SK-N-SH treated with all-trans-retinoic acid at 6 μM for 48 hours (cell line): ENCODE measurements at regions not wholly inside any gene's neighbourhood (a gene's known extent, or its start where the extent isn't known, plus 50 kb on each side); places are given as distances from the start of the nearest gene placed in this dataset.

Experiments used
- ATAC-seq: fragments of 200-7000 bp; cut with Tn5 transposase; 3 replicates; pipeline ENCODE4 v1.9.1; 2020; ENCODE audit warnings: mild to moderate bottlenecking, moderate library complexity
- ARNTL ChIP-seq: fragments of 450-650 bp; formaldehyde crosslinking; IDR thresholded peaks from 2 replicates; pipeline ENCODE4 v1.5.0; 2020; ENCODE audit warnings: low read depth, mild to moderate bottlenecking, moderate library complexity, borderline replicate concordance
- CSRNP3 ChIP-seq: fragments of 250-450 bp; sonication (Bioruptor Pico); IDR thresholded peaks from 2 replicates; pipeline ENCODE4 v1.5.1; 2021; ENCODE audit warnings: mild to moderate bottlenecking, moderate library complexity
- ESRRG ChIP-seq: fragments of 250-450 bp; sonication (Bioruptor Pico); IDR thresholded peaks from 2 replicates; pipeline ENCODE4 v1.6.1; 2021; ENCODE audit warnings: mild to moderate bottlenecking
- GLIS3 ChIP-seq: fragments of 250-450 bp; sonication (Bioruptor Pico); IDR thresholded peaks from 2 replicates; pipeline ENCODE4 v1.5.0; 2020; ENCODE audit warnings: mild to moderate bottlenecking, moderate library complexity
- ISL1 ChIP-seq: fragments of 250-450 bp; sonication (Bioruptor Pico); IDR thresholded peaks from 2 replicates; pipeline ENCODE4 v2.1.2; 2022; ENCODE audit warnings: mild to moderate bottlenecking, moderate library complexity
- OSR1 ChIP-seq: fragments of 250-450 bp; sonication (Bioruptor Pico); IDR thresholded peaks from 2 replicates; pipeline ENCODE4 v1.8.0; 2022; ENCODE audit warnings: moderate library complexity, mild to moderate bottlenecking, inconsistent platforms
- RARB ChIP-seq: fragments of 250-450 bp; sonication (Bioruptor Pico); IDR thresholded peaks from 2 replicates; pipeline ENCODE4 v1.8.0; 2021; ENCODE audit warnings: mild to moderate bottlenecking, moderate library complexity
- SNAI2 ChIP-seq: fragments of 250-450 bp; sonication (Bioruptor Pico); IDR thresholded peaks from 2 replicates; pipeline ENCODE4 v1.5.0; 2020; ENCODE audit warnings: mild to moderate bottlenecking, moderate library complexity
- TOX ChIP-seq: fragments of 250-450 bp; sonication (Bioruptor Pico); IDR thresholded peaks from 2 replicates; pipeline ENCODE4 v1.8.0; 2021; ENCODE audit warnings: mild to moderate bottlenecking, moderate library complexity, borderline replicate concordance
- TSHZ2 ChIP-seq: fragments of 250-450 bp; sonication (Bioruptor Pico); IDR thresholded peaks from 2 replicates; pipeline ENCODE4 v1.5.0; 2020; ENCODE audit warnings: mild to moderate bottlenecking, moderate library complexity
- ZC3H10 ChIP-seq: fragments of 250-450 bp; sonication (Bioruptor Pico); IDR thresholded peaks from 2 replicates; pipeline ENCODE4 v1.5.1; 2021; ENCODE audit warnings: mild to moderate bottlenecking, moderate library complexity
- ZFP30 ChIP-seq: fragments of 450-650 bp; formaldehyde crosslinking; IDR thresholded peaks from 2 replicates; pipeline ENCODE4 v1.5.0; 2022; ENCODE audit warnings: mild to moderate bottlenecking, moderate library complexity
- ZNF565 ChIP-seq: fragments of 450-650 bp; formaldehyde crosslinking; conservative IDR thresholded peaks from 2 replicates; pipeline ENCODE4 v1.5.0; 2020; ENCODE audit warnings: low read depth, mild to moderate bottlenecking, moderate library complexity
- ZNF8 ChIP-seq: fragments of 450-650 bp; formaldehyde crosslinking; IDR thresholded peaks from 2 replicates; pipeline ENCODE4 v1.5.0; 2020; ENCODE audit warnings: mild to moderate bottlenecking, moderate library complexity
- TF ChIP-seq, protein P1 (sequence below): fragments of 250-450 bp; sonication (Bioruptor Pico); IDR thresholded peaks from 2 replicates; pipeline ENCODE4 v1.8.0; 2020; ENCODE audit warnings: mild to moderate bottlenecking, moderate library complexity, borderline replicate concordance
- TF ChIP-seq, protein P2 (sequence below): fragments of 250-450 bp; sonication (Bioruptor Pico); IDR thresholded peaks from 2 replicates; pipeline ENCODE4 v1.5.1; 2020; ENCODE audit warnings: low read depth, mild to moderate bottlenecking, moderate library complexity

GRCh38 chr18:39030124-39030655, 1464.6 kb upstream of the CELF4 start:
- ATAC-seq, result no peak
- TF ChIP-seq ZNF8 (CRISPR knock-in tag) (no peak), GLIS3 (CRISPR knock-in tag) (no peak), ARNTL (CRISPR knock-in tag) (no peak), TSHZ2 (CRISPR knock-in tag) (no peak), CSRNP3 (no peak), ZC3H10 (no peak)

GRCh38 chr18:39025531-39025930, 1459.9 kb upstream of the CELF4 start:
- no peak for TF ChIP-seq CSRNP3
- no peak for TF ChIP-seq TOX (CRISPR knock-in tag)
- no peak for TF ChIP-seq TSHZ2 (CRISPR knock-in tag)
- no peak for TF ChIP-seq RARB (CRISPR knock-in tag)
- TF ChIP-seq ESRRG (CRISPR knock-in tag), result no peak
- TF ChIP-seq GLIS3 (CRISPR knock-in tag), result no peak
- TF ChIP-seq ISL1, result no peak
- no peak for TF ChIP-seq OSR1 (CRISPR knock-in tag)
- TF ChIP-seq, protein P1, sequence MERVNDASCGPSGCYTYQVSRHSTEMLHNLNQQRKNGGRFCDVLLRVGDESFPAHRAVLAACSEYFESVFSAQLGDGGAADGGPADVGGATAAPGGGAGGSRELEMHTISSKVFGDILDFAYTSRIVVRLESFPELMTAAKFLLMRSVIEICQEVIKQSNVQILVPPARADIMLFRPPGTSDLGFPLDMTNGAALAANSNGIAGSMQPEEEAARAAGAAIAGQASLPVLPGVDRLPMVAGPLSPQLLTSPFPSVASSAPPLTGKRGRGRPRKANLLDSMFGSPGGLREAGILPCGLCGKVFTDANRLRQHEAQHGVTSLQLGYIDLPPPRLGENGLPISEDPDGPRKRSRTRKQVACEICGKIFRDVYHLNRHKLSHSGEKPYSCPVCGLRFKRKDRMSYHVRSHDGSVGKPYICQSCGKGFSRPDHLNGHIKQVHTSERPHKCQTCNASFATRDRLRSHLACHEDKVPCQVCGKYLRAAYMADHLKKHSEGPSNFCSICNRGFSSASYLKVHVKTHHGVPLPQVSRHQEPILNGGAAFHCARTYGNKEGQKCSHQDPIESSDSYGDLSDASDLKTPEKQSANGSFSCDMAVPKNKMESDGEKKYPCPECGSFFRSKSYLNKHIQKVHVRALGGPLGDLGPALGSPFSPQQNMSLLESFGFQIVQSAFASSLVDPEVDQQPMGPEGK, result no peak
- no peak for TF ChIP-seq ZC3H10
- TF ChIP-seq, protein P2, sequence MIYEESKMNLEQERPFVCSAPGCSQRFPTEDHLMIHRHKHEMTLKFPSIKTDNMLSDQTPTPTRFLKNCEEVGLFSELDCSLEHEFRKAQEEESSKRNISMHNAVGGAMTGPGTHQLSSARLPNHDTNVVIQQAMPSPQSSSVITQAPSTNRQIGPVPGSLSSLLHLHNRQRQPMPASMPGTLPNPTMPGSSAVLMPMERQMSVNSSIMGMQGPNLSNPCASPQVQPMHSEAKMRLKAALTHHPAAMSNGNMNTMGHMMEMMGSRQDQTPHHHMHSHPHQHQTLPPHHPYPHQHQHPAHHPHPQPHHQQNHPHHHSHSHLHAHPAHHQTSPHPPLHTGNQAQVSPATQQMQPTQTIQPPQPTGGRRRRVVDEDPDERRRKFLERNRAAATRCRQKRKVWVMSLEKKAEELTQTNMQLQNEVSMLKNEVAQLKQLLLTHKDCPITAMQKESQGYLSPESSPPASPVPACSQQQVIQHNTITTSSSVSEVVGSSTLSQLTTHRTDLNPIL, result no peak
- TF ChIP-seq ARNTL (CRISPR knock-in tag), result no peak
- no peak for TF ChIP-seq ZNF565
- no peak for ATAC-seq

GRCh38 chr18:39019989-39020388, 1454.4 kb upstream of the CELF4 start:
- no peak for TF ChIP-seq ZNF8 (CRISPR knock-in tag)
- TF ChIP-seq SNAI2 (CRISPR knock-in tag), result no peak
- no peak for TF ChIP-seq ZC3H10
- no peak for TF ChIP-seq ZFP30 (CRISPR knock-in tag)
- TF ChIP-seq ISL1, result no peak
- TF ChIP-seq, all 23 proteins: peak for 0
- ATAC-seq, result no peak
